HG03457 (cell line): ENCODE measurements at regions not wholly inside any gene's neighbourhood (a gene's known extent, or its start where the extent isn't known, plus 50 kb on each side); places are given as distances from the start of the nearest gene placed in this dataset.
"Not testable (repeated sequence)": the region's sequence is repeated elsewhere in the genome, so short reads cannot be mapped to it uniquely, and the experiment has no call there.

Experiments used
- ATAC-seq: cut with Tn5 transposase; IDR thresholded peaks from one replicate; pipeline ENCODE4 v1.9.1; 2021; ENCODE audit warnings: moderate number of reproducible peaks; ENCODE audit not compliant: unreplicated experiment

DNA sequence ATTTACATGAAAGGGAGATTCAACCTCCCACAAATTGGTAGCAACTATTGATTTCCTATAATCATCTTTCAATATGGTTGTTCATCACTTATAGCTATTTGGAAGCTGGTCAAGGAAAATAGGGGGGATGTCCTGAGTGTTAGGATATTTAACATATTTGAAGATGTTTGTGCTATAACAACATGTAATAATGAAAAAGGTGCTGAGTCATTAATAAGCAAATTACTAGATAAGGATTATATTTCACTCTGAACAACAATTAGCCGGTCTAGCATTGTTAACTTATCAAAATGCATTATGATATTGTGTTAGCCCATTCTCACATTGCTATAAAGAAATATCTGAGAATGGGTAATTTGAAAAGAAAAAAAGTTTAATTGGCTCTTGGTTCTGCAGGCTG is 225.8 kb upstream of the ARPP21 start:
- no peak for ATAC-seq

GRCh38 chr3:35417080-35417479 is 222.2 kb upstream of the ARPP21 start:
- ATAC-seq = no peak

GRCh38 chr3:35422101-35422500 is 217.2 kb upstream of the ARPP21 start:
- ATAC-seq = no peak

DNA sequence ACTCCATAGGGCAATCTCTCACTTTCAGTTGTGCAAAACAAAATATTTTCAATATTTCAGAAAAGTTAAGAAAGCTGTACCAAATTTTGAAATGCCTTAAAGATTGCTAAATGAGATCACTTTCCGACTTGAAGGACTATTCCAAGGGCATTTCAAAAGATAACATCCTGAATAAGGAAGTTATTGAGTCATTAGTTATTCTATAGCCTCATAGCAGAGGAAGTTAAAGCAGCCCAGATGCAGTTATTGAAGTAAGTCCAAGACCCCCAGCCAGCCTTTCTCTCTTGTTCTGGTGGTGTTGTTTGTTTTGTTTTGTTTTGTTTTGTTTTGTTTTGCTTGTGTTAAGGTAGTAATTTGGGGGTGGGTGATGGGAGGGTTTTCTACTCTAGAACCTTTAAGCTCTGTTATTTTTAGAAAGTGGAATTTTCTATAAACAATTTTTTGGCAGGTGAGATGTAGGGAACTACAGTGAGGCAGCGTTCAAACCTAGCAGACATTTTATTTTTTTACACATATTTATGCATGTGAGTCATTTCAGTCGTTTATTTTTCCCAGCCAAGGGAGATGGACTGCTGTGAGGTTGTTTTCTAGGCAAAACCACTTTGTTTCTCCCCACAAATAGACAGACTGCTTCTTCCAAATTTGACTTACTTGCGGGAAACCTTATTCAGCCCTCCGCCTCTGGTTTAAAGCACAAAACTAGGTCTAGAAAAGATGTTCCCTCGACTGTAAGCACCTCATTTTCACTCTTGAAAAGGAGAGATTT is 216.3 kb upstream of the ARPP21 start:
- no peak for ATAC-seq

DNA sequence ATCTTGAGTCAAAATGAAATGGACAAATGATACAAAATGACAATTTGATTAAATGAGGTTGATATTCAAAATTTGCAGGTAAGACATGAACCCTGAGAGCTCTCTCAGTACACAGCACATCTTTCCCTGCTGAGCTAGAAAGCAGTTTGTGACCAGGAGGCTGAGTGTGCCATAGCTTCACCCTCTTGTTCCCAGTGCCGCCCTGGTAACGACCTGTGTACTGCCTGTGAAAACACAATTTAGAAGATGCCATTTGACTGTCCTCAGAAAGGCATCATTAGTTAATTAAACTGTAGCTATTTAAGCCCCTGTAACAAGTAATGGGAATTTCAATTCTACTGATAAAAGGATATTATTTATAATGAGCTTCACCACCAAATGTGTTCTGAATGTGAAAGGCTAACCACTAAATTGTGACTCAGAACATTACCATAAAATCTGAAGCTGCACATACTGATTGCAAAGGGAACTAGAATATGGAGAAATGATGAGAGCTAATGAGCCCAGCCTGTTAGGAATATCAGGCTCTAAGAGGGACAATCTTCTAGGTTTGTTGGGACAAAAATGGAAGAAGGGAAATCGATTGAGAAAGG is 212.9 kb upstream of the ARPP21 start:
- ATAC-seq = no peak

DNA sequence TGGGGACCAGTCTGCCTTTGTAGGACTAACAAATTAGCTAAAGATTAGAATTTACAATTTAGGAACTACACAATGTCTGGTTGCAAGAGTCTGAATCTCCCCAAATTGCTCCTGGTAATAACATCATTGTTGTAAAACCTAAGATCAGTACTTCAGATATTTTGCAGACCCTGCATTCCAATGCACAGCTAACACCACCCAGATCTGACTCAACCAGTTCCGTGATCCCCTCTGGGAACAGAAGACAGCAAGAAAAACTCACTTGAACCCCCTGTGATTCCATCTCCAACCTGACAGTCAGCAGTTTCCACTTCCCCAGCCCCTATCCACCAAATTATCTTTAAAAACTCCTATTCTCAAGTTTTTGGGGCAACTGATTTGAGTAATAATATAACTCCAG is 201.9 kb upstream of the ARPP21 start:
- ATAC-seq = no peak

GRCh38 chr3:35438101-35438500 is 201.2 kb upstream of the ARPP21 start:
- ATAC-seq = no peak

GRCh38 chr3:35439663-35440062 is 199.7 kb upstream of the ARPP21 start:
- ATAC-seq = no peak

- no peak for ATAC-seq
Measured at GRCh38 chr3:35440826-35441225, 198.5 kb upstream of the ARPP21 start.

- no peak for ATAC-seq
Measured at GRCh38 chr3:35446896-35447295, 192.4 kb upstream of the ARPP21 start.

DNA sequence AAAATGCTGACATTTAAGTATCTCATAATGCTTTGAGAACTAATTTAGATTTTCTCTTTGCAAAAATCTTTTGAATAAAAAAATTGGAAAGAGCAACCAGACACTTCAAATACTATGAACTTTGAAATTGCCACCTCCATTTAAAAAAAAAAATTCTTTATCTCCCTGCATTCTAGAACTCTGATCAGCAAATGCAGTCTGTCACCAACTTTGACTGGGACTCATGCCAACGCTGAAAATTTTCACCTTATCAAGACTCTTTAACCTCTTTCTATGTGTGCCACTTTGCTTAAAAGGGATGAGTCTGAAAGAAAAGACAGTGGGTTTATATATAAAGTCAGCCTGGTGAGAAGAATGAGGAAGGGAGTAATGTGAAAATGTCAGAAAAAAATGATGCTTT is 191.2 kb upstream of the ARPP21 start:
- no peak for ATAC-seq

- ATAC-seq = no peak
Measured at GRCh38 chr3:35448681-35449080, 190.6 kb upstream of the ARPP21 start.

- not testable (repeated sequence) for ATAC-seq
Measured at GRCh38 chr3:35454819-35455218, 184.5 kb upstream of the ARPP21 start.

DNA sequence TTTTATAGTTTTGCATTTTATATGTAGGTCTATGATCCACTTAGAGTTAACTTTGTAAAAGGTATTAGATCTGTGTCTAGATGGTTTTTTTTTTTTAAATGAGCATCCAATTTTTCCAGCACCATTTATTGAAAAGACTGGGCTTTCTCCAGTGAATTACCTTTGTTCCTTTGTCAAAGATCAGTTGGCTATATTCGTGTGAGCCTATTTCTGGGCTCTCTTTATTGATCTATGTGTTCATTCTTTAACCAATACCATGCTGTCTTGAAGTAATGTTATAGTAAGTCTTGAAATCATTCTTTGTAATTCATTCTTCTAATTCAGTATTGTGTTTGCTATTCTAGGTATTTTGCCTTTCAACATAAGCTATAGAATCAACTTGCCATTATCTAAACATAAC is 165.4 kb upstream of the ARPP21 start:
- no peak for ATAC-seq

GRCh38 chr3:35482566-35482965 is 156.8 kb upstream of the ARPP21 start:
- ATAC-seq = not testable (repeated sequence)

- no peak for ATAC-seq
Measured at GRCh38 chr3:35483131-35483530, 156.2 kb upstream of the ARPP21 start.

DNA sequence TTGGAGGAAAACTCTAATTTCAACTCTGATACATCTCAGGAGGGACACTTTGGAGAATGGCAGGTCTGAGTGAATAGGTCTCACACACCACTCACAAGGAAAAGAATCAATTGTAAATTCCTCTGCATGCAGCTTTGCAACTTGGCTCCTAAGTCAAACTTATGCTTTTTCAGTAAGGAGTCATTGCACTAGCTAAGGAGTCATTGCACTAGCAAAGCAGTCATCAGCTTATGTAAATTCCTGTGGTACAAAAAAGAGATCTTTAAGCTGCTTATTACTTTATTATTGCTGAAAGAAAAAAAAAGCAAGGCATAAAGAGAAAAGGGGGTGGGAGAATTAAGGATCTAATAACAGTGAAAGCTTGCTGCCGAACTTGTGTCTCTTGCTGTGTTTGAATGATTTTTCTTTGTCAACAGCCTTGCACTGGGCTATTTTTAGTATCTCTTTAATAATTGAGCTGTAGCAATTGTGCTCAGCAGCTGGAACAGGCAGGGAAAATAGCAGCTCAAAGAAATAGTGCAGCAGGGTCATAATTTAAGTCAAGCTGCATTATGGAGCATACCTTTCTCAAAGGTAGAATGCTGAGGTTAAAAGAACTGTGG is 154.3 kb upstream of the ARPP21 start:
- ATAC-seq = no peak

- ATAC-seq = no peak
Measured at GRCh38 chr3:35486295-35486694, 153.0 kb upstream of the ARPP21 start.

- no peak for ATAC-seq
Measured at GRCh38 chr3:35487376-35487775, 151.9 kb upstream of the ARPP21 start.

DNA sequence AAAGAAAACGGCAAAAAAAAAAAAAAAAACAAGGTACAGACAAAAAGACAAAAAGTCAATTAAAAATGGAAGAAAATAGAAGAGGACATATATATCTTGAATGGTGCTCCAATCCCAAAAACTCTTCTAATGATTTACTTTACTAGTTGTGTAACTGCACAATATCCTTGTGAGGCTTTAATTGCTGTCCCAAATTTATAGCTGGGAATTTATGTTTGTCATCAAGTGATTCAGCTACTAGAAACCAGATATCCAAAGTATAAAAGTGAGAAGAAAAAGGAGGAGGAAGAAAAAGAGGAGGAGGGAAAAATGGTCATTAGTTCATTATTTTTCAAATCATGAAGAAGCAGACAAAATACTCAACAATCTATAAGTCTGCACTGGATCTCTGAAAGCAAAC is 150.8 kb upstream of the ARPP21 start:
- ATAC-seq = no peak

- ATAC-seq = no peak
Measured at GRCh38 chr3:35492841-35493240, 146.5 kb upstream of the ARPP21 start.

DNA sequence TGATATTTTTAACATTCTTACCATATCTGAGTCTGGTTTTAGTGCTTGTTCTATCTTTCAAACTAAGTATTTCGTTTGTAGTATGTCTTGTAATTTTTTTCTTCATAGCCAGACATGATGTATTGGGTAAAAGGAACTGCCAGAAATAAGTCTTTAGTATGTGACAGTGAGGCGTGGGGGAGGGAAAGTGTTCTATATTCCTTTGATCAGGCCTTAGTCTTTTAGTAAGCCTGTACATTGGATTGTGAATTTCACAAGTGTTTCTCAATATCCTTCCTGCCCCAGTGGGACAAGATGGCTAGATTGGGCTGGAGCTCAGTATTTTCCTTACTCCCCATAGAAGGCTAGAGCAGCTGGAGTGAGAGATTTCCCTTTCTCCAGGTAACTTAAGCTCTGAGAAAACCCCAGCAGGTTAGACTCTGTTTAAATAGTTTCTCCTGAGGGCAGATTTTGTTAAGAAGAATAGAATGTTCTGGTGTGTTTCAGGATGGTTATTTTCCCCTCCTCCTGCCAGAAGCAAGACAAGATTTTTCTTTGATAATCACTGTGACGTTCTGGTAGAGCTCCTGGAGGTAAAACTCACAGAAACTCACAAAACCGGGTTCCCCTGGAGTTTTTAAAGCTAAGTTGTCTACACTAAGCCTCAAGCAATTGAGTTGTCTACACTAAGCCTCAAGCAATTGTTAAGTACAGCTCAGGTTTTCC is 140.7 kb upstream of the ARPP21 start:
- no peak for ATAC-seq
